NCI-H345 treated with DMSO at 0.1 percent for 48 hours (cell line): ENCODE measurements at regions not wholly inside any gene's neighbourhood (a gene's known extent, or its start where the extent isn't known, plus 50 kb on each side); places are given as distances from the start of the nearest gene placed in this dataset.

ENCODE experiments used
- DNase-seq: peaks from one replicate; lab custom pipeline; 2025; ENCODE audit not compliant: unreplicated experiment; lab: John Stamatoyannopoulos, UW

DNA sequence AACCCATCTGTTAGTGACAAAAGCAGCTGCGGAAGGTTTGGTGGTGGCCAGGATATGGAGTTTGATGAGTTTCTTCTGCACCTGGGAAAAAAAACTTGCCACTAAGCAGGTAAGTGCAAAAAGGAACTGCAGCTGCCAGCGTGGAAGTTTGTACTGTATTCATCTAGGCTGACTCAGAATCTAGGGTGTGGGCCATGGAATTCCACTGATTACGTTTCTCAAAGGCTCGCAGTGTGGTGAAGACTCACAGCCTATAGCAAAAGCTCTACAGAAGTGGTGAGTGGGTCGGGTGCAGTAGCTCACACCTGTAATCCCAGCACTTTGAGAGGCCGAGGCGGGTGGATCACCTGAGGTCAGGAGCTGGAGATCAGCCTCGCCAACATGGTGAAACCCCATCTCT is 334.6 kb upstream of the GRM7 start:
- DNase-seq = no peak

DNA sequence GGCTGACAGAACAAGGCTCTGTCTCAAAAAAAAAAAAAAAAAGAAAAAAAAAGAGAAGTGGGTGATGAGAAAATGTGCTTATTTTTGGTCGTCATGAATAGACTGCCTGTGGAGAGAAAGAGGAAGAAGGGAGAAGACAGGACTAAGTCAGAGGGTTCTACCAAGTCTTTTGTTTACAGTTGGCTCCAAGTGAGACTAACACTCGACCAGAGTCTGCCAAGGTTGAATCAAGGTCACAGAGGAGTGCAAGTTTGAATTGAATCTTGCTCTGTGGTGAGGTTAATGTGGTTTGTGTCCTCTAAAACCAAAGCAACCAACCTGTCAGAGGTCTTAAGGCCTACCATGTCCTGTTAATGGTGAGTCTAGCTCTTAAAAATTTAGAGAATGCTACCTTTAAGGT is 334.1 kb upstream of the GRM7 start:
- no peak for DNase-seq

DNA sequence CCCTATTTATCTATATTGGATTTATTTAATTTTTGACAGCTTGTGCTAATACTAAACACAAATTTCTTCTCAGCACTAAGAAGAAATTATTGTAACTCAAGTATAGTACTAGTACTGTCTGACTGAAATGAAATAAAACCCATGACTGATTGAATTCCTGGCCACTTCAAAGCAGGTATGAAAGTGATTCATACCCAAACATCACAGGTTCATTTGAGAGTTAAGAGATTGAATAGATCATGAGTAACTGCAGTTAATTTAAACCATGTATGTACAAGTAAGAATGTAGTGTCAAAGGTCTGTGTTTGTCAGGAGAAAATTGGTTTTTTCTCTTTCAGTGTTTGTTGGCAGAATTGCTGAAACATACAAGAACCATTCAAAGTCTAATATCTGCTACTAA is 332.0 kb upstream of the GRM7 start:
- no peak for DNase-seq

DNA sequence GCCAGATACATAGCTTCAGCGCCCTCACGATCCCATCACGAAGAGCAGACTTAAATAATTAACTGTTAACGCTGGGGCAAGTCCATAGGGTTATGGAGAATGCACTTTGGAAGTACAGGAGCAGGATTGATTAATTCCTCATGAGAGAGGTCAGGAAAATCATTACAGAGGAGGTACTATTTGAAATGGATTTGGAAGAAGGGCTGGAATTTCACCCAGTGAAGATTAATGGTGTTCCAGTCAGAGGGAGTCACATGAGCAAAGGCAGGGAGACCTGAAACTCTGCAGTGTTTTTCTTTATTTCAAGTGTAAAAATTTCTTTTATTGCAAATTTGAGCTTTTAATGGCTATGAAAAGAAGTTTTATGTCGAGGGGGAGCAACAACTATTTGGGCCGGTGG is 329.8 kb upstream of the GRM7 start:
- no peak for DNase-seq

DNA sequence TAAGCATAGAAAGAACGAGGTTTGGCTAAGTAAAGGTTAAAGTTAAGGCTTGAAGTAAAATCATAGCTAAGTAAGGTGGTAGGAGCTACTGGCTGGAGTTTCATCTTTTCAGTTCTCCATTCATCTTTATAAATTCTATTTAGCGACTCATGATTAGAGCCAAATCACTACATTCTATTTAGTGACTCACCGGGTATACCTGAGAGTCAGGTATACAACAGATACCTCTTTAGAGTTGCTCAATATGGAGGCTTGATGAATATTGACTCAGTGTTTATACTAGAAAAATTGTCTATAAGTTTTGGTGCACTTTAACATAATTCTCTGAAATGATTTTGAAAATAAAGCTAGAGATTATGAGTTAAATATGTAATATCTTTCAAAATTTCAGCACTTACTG is 328.8 kb upstream of the GRM7 start:
- DNase-seq = no peak

DNA sequence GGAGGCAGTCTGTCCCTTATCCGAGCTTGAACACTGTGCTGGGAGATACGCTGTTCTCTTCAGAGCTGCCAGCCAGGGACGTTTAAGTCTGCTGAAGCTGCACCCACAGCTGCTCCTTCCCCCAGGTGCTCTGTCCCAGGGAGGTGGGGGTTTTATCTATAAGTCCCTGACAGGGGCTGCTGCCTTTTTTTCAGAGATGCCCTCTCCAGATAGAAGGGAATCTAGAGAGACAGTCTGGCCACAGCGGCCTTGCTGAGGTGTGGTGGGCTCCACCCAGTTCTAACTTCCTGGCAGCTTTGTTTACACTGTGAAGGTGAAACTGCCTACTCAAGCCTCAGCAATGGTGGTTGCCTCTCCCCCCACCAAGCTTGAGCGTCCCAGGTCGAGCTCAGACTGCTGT is 319.9 kb upstream of the GRM7 start:
- DNase-seq = no peak

DNA sequence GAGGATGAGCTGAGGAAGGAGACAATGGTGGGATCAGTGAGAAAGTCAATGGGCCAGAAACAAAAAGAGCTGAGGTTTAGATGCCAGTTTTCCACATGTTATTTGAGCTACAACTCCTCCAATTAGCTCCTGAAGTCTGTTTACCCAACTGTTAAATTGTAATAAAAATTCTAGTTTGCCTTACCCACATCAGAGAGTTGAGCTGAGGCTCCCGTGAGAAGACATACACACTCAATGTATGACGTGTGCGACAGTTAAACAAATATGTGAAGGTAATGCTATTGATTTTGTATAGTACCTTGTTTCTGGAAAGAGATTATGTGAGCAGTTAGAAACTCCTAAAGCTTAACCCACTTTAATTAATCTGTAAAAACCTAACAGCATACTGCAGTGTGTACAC is 318.1 kb upstream of the GRM7 start:
- DNase-seq = peak; percentile 76

DNA sequence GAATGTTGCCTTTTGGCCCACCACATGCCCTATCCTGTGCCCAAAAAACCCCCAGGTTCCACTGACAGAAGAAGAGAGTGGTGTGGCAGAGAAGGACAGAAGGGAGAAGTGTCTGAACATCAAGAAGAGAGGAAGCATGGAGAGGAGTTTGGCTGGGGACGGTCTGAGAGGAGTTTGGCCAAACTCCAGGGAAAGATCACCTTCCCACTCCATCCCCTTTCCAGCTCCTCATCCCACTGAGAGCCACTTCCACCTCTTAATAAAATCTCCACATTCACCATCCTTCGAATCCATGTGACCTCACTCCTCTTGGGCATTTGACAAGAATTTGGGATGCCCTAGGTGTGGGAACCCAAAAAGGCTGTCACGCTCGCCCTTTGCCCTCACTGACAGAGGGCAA is 311.6 kb upstream of the GRM7 start:
- no peak for DNase-seq

DNA sequence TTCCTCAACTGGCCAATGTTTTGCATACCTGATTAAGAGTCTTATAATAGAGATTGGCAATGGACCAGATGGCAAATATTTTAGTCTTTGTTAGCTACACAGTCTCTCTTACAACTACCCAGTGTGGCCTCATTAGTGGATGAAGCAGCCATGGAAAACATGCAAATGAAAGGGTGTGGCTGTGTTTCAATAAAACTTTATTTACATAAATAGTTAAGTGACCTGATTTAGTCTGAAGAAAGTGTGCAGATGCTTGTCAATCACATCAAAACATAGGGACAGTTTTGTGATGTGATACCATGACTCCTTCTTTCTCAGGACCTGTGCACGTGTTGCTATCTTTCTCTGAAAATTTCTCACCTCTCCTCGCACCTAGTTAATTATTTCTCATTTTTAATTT is 309.8 kb upstream of the GRM7 start:
- no peak for DNase-seq

DNA sequence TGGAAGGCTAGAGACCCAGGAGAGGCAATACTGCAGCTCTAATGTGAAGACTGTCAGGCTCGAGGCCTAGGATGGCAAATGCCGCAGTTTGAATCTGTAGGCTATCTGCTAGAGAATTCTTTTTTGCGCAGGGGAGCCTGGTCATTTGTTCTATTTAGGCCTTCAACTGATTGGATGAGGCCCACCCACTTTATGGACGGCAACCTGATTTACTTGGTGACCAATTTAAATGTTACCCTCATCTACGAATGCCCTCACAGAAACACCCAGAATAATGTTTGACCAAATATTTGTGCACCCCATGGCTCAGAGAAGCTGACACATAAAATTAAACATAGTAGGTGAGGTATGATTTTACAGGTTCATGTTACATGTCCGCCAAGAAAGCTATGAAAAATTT is 300.7 kb upstream of the GRM7 start:
- no peak for DNase-seq

DNA sequence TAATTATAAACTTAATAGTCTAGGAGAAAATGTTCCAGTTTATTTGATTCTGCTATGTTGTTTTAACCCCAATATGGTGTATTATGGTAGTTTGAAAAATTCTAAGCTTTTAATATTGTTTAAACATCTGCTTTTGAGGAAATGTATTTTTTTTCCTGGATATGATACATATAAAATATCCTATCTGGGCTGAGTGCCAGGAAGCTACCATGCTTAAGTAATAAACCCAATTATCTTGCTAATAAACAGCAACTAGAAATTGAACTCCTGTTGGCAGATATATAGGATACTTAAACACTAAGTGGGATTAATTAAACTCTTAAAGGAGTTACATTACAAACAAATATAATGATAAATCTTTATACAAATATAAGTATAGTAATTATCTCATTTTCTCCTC is 293.7 kb upstream of the GRM7 start:
- no peak for DNase-seq

DNA sequence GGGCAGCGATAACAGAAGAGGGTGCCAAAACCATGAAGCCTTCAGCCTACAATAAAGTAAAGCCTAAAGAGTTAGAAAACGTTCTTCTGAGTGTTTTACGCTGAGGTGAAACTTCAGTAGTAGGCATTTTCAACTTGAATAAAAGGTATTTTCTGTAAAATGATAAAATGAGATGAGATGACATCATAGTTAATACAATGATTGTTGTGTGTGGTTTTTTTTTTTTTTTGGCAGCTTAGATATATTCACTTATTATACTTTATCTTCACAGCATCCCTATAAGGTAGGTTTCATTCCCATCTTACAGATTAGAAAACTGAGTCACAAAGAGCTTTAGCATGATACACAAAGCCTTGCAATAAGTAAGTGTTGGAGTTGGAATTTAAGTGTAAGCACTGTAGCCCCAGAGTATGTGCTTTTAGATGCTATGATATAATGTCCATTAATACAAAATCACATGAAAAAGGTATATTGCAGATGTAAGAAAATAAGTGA is 291.9 kb upstream of the GRM7 start:
- no peak for DNase-seq

DNA sequence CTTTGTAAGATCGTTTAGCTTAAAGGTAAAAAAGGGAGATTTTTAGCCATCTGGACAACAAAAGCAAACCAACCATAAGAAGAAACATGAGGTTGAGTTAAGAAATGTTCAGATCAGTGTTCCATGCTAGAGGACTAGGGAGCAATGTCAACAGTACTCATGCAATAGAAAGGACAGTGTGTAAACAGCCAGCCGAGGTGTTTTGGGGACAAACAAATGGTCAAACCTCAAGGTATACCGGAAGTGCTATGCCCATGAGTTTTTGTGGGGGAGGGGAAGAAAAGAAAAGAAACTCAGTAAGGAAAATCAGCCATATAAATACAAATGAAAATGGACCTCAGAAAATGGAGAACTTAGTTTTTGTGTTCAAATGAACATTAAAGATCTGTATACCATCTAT is 289.5 kb upstream of the GRM7 start:
- DNase-seq = no peak

DNA sequence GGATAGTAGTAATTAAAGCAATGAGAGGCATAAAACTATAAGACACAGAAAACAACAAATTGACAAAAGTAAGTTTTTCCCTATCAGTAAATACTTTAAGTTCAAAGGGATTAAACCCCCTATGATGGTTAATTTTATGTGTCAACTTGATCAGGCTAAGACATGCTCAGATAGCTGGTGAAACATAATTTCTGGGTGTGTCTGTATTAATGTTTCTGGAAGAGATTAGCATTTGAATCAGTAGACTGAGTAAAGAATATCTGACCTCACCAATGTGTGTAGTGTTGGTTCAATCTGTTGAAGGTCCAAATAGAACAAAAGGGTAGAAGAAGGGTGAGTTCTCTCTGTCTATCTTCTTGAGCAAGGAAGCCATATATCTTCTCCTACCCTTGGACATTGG is 283.3 kb upstream of the GRM7 start:
- DNase-seq = no peak

DNA sequence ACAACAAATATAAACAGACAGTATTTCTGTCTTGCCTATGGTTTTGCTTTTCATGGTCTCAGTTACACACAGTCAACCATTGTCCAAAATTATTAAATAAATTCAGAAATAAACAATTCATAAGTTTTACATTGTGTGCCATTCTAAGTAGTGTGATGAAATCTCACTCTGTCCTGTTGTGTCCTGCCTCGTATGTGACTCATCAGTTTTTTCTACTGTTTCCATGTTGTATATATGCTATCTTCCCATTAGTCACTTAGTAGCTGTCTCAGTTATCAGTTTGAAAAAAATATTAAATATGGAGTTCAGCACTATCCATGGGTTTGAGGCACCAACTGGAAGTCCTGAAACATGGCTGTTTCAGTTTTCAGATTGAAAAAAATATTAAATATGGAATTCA is 282.4 kb upstream of the GRM7 start:
- no peak for DNase-seq

DNA sequence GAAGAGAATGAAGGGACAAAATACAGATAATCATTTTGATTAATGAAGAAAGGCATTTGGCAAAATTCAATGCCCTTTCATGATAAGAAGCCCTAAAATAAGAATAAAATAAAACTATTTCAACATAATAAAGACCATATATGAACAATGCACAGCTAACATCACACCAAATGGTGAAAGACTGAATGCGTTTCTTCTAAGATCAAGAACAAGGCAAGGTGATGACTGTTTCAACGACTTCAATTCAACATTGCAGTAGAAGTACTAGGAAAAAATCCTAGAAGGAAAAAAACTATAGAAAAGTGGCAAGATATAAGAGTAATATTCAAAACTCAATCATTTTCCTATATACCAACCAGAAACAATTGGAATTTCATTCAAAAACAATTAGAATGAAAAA is 280.1 kb upstream of the GRM7 start:
- DNase-seq = no peak

DNA sequence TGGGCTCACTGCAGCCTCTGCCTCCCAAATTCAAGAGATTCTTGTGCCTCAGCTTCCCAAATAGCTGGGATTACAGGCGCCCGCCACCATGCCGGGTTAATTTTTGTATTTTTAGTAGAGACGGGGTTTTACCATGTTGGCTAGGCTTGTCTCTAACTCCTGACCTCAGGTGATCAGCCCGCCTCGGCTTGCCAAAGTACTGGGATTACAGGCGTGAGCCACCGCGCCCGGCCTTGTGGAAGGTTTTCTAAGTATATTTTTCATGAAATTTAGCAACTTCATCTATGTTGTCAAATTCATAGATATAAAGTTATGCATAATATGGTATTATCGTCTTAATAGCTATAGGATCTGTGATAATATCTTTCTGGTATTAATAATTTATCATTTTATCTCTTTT is 275.6 kb upstream of the GRM7 start:
- DNase-seq = no peak

DNA sequence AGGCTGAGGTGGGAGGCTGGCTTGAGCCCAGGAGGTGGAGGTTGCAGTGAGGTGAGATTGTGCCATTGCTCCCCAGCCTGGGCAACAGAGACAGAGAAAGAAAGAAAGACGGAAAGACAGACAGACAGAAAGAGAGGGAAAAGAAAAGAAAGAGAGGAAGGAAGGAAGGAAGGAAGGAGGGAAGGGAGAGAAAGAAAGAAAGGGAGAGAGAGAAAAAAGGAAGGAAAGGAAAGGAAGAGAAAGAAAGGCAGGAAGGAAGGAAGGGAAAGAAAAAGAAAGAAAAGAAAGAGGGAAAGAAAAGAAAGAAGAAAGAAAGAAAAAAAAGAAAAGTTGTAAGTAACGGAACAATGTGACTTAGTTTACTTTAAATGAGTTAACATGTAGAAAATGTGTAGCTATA is 260.7 kb upstream of the GRM7 start:
- no peak for DNase-seq

DNA sequence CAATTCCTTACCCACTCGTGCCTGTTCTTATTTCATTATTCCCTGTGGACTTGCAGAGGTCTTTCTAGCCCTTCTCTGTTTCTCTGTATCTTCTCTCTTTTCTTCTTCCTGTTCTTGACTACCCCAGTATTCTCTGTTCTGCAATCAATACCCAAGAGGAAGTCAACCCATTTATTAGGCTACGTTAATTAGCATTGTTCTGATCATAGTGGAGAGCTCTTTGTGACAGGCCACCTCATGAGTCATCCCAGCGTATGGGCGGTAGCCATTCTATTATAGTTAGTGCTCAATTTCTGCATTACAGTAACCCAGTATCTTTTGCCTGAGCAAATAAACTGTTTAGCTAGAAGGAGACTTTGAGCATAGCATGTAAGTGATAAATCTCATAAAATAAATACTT is 259.5 kb upstream of the GRM7 start:
- no peak for DNase-seq

DNA sequence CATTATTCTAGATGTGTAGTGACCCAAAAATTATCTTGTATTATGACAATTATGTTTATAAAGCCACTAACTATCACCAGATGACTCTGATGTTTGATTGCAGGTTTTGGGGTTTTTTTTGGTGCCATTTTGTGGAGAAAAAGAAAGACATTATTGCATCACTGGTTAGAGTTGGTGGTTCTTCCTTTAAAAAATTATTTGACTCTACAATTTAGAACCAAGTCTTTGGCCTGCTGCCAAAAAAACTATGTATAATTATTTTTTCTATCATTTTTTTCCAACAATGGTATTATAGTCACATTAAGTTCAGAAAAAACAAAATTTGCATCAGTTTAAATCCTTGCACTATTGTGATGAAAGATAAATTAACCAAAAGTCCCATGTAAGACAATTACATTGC is 258.6 kb upstream of the GRM7 start:
- DNase-seq = no peak

DNA sequence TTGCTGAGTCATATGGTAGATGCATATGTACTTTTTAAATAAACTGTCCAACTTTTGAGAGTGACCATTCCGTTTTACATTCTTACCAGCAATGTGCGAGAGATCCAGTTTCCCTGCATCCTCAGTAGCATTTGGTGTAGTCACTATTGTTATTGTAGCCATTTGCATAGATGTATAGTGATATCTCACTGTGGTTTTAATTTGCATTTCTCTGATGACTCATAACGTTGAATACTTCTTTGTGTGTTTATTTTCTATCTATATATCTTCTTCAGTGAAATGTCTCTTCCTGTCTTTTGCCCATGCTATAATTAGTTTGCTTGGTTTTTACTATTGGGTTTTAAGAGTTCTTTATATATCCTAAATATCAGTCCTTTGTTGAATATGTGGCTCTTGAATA is 255.7 kb upstream of the GRM7 start:
- DNase-seq = no peak

DNA sequence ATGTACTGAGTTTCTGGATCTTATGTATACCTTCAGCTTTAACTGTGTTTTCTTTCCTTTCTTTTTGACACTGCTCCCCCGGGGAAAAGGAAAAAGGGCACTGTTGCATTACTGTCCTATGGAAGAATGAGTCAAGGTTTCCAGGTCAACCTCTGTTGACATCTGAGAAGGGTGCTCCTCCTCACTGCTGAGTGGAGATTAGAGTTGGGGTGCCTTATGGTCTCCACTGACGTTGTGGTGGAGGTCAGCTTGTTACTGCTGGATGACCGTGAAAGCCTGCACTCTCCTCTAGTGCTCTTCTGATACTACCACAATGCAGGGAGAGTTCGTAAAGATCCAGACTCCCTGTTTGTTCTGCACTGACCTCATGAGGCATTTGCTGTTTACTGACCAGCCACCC is 252.1 kb upstream of the GRM7 start:
- no peak for DNase-seq

DNA sequence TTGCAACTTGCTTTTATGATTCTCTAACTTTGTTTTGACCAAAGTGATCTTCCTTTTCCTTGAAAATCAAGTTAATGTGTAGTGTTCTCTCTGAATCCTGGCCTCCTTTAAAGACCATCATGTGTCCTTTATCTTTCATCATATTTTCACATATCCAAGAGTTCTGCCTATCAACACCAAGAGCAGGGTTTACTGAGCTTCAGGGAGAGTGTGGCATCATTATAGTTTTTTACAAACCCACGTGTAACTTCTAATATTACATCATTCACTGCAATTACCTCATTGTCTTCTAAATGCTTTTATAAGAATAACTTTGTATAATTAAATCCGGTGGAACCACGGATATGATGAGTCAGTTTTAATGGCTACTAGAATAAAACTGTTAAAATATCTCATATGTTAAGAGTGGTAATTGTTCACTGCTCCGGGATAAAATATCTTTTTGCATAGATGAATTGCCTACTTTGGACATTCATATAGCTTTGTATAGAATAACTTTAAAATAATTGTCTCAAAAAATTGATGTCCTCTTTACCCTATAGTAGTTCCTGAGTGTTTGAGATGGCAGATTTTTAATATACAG is 248.8 kb upstream of the GRM7 start:
- DNase-seq = no peak

DNA sequence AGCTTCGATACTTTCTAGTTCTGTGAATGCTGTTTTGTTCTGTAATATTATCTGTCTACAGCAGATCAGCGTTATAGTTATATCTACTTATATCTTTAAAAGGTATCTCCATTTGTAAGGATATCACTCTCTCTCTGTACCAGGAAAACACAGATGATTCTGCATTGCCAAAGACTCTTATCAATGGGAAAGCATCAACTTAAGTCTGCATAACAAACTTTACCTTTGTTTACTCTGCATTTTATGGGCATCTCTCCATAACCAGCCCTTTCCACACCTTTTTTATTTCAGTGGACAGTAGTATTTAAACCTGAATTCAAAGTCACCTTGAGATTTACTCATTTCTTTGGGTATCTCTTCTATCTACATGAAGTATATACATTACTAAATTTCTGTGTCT is 238.7 kb upstream of the GRM7 start:
- DNase-seq = no peak
